BLaER1 treated with 17β-estradiol and CSF1 and Interleukin-3, amounts not matched to agents 10 nM and 100 nM (cell line): ENCODE measurements at regions not wholly inside any gene's neighbourhood (a gene's known extent, or its start where the extent isn't known, plus 50 kb on each side); places are given as distances from the start of the nearest gene placed in this dataset.
A peak's percentile ranks its signal among the peaks of the same experiment; 100 is the strongest.
"Not testable (repeated sequence)": the region's sequence is repeated elsewhere in the genome, so short reads cannot be mapped to it uniquely, and the experiment has no call there.

Source experiments
- H3K27ac ChIP-seq, 11 experiments: shearing (Covaris generic); formaldehyde crosslinking; 2 replicates each; pipeline ENCODE4 v1.8.1; 2022
- H3K27me3 ChIP-seq, 11 experiments: shearing (Covaris generic); formaldehyde crosslinking; 2 replicates each; pipeline ENCODE4 v1.8.1; 2022
- H3K36me3 ChIP-seq, 11 experiments: shearing (Covaris generic); formaldehyde crosslinking; 2 replicates each; pipeline ENCODE4 v1.8.1; 2022
- H3K4me1 ChIP-seq, 10 experiments: shearing (Covaris generic); formaldehyde crosslinking; 2 replicates each; pipeline ENCODE4 v1.8.1; 2022
- H3K4me2 ChIP-seq, 11 experiments: shearing (Covaris generic); formaldehyde crosslinking; 2 replicates each; pipeline ENCODE4 v1.8.1; 2022
- H3K4me3 ChIP-seq, 10 experiments: shearing (Covaris generic); formaldehyde crosslinking; 2 replicates each; pipeline ENCODE4 v1.8.1; 2022
- H3K9ac ChIP-seq, 11 experiments: shearing (Covaris generic); formaldehyde crosslinking; 2 replicates each; pipeline ENCODE4 v1.8.1; 2022
- H3K9me3 ChIP-seq, 11 experiments: shearing (Covaris generic); formaldehyde crosslinking; replicated peaks in 1 of 11; 2 replicates each; pipeline ENCODE4 v1.8.1; 2022
- H4K20me1 ChIP-seq, 11 experiments: shearing (Covaris generic); formaldehyde crosslinking; 2 replicates each; pipeline ENCODE4 v1.8.1; 2022
- Cebpa-rat ChIP-seq, 11 experiments: shearing (Covaris generic); IDR thresholded peaks; 2 replicates each; pipeline ENCODE4 v1.8.1; 2022

DNA sequence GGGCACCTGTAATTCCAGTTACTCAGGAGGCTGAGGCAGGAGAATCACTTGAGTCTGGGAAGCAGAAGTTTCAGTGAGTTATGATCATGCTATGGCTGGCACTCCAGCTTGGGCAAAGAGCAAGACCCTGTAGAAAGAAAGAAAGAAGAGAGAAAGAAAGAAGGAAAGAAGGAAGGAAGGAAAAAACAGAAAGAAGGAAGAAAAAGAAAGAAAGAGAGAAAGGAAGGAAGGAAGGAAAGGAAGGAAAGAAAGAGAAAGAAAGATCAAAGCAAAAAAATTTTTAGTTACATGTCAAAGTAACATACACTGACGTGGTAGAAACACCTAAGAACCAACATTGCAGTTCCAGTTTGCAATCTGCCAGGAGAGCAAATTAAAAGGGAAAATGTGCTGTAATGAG is 73.8 kb upstream of the JCAD start:
- Histone ChIP-seq H3K36me3 (no peaks in the 10 kb centered on the region), H3K27me3 (no peaks in the 10 kb centered on the region), H3K27ac (no peak overlapping the region), H3K9ac (no peak overlapping the region), H3K4me1 (peaks cover 0 to 12% (median 6%) of the 10 kb centered on the region in 10 experiments; a peak in 12 of 20 replicates), H3K4me2 (no peak overlapping the region), H3K4me3 (no peak overlapping the region), H3K9me3 (peaks cover 0 to 21% (median 3%) of the 10 kb centered on the region in 11 experiments; a peak in 2 of 22 replicates), H4K20me1 (no peaks in the 10 kb centered on the region)
- no peak for TF ChIP-seq Cebpa-rat (IDR thresholded peaks at IDR 0.05)

DNA sequence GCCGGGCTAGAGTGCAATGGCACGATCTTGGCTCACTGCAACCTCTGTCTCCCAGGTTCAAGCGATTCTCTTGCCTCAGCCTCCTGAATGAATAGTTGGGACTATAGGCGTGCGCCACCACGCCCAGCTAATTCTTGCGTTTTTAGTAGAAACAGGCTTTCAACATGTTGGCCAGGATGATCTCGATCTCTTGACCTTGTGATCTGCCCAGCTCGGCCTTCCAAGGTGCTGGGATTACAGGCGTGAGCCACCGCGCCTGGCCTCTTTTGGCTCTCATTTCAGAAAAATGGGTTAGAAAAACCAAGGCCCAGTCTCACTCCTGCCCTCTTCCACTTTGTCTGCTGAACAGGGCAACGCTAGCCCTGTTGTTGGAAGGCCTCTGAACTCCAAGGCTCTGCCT is 72.0 kb upstream of the JCAD start:
- H3K4me1 ChIP-seq, H3K4me2 ChIP-seq, H3K9ac ChIP-seq, H3K27ac ChIP-seq, H3K36me3 ChIP-seq, H4K20me1 ChIP-seq, H3K4me3 ChIP-seq, H3K27me3 ChIP-seq: not testable (repeated sequence)
- peaks cover 0 to 21% (median 3%) of the 10 kb centered on the region in 11 experiments; a peak in 2 of 22 replicates for H3K9me3 ChIP-seq

DNA sequence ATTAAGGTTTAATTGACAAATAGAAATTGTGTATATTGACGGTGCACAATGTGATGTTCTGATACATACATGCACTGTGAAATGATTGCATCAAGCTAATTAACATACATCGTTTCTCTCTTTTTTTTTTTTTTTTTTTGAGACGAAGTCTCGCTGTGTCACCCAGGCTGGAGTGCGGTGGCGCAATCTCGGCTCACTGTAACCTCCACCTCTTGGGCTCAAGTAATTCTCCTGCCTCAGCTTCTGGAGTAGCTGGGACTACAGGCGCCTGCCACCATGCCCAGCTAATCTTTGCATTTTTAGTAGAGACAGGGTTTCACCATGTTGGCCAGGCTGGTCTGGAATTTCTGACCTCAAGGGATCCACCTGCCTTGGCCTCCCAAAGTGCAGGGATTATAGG is 69.9 kb upstream of the JCAD start:
- H3K4me3 ChIP-seq, H3K36me3 ChIP-seq, H4K20me1 ChIP-seq, H3K27ac ChIP-seq, H3K4me1 ChIP-seq, H3K27me3 ChIP-seq, H3K9ac ChIP-seq, H3K4me2 ChIP-seq: not testable (repeated sequence)
- peaks cover 0 to 21% (median 3%) of the 10 kb centered on the region in 11 experiments; a peak in 2 of 22 replicates for H3K9me3 ChIP-seq

DNA sequence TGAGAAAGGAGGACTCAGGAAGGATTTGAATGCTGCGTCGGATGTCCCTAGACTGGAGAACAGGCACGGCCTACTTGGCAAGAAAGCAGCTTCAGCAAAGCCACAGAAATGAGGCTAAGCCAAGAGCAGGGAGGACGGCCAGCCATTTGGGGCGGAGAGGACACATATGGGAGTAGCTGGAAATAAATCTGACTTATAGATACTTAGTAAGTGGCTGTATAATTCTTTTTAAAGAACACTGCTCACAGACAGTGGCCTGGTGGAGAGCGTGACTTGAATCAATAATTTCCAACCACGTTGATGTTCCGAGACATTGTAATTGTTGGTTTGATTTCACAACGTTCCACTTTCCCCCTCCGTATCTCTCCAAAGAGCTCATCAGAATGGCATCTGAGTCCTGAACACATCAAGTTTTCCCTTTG is 67.7 kb upstream of the JCAD start:
- no peak for TF ChIP-seq Cebpa-rat (IDR thresholded peaks at IDR 0.05)
- Histone ChIP-seq H3K27ac (no peak overlapping the region), H3K4me1 (peaks cover 0 to 6% (median 0%) of the 10 kb centered on the region in 10 experiments; a peak in 2 of 20 replicates), H3K27me3 (no peaks in the 10 kb centered on the region), H3K36me3 (no peaks in the 10 kb centered on the region), H3K9me3 (peaks cover 9 to 23% (median 13%) of the 10 kb centered on the region in 11 experiments), H3K4me2 (no peak overlapping the region), H3K4me3 (no peak overlapping the region), H3K9ac (no peak overlapping the region), H4K20me1 (no peaks in the 10 kb centered on the region)

DNA sequence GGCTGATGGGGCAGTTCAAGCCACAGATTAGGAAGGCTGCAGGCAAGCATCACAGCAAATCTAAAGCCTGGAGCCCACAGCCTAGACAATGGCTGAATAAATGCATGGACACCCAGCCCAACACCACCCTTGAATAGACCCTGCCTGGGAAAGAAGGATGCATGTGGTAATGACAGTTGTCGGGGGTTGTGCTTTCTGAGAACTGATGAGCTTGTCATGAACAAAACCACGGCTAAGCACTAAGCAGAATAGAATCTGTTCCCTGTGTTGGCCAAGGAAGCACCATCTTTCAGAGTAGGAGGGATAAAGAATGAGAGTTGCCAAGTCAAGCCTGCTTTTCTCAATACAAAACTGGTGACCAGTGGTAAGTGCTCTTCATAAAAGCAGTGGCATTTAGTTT is 66.1 kb upstream of the JCAD start:
- Histone ChIP-seq H3K4me3 (no peak overlapping the region), H4K20me1 (no peaks in the 10 kb centered on the region), H3K27me3 (no peaks in the 10 kb centered on the region), H3K4me1 (peaks cover 0 to 6% (median 0%) of the 10 kb centered on the region in 10 experiments; a peak in 2 of 20 replicates), H3K27ac (no peak overlapping the region), H3K36me3 (no peaks in the 10 kb centered on the region), H3K4me2 (peak overlapping the region in 1 of 11 experiments; percentile 37; a peak in 2 of 22 replicates), H3K9me3 (peaks cover 20 to 31% (median 25%) of the 10 kb centered on the region in 11 experiments), H3K9ac (no peak overlapping the region)
- TF ChIP-seq Cebpa-rat (IDR thresholded peaks at IDR 0.05), result no peak

DNA sequence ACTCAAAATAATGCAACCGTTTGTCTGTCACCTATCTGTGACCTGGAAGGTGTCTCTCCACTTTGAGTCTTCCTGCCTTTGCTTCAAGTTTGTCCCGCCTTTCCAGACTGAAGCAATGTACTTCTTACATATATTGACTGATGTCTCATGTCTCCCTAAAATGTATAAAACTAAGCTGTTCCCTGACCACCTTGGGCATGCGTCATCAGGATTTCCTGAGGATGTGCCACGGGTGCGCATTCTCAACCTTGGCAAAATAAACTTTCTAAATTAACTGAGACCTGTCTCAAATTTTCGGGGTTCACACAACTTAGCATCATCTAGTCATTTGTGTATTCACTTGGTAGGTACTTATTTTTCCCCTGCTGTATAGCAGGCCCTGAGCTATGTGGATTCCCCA is 65.3 kb upstream of the JCAD start:
- no peak overlapping the region for H3K4me3 ChIP-seq
- H3K36me3 ChIP-seq, result no peaks in the 10 kb centered on the region
- H4K20me1 ChIP-seq, result no peaks in the 10 kb centered on the region
- H3K4me2 ChIP-seq, result no peak overlapping the region
- no peak for TF ChIP-seq Cebpa-rat (IDR thresholded peaks at IDR 0.05)
- H3K27ac ChIP-seq, result no peak overlapping the region
- no peak overlapping the region for H3K9ac ChIP-seq
- peaks cover 0 to 6% (median under 1%) of the 10 kb centered on the region in 10 experiments; a peak in 6 of 20 replicates for H3K4me1 ChIP-seq
- no peaks in the 10 kb centered on the region for H3K27me3 ChIP-seq
- H3K9me3 ChIP-seq, result peaks cover 20 to 32% (median 26%) of the 10 kb centered on the region in 11 experiments

DNA sequence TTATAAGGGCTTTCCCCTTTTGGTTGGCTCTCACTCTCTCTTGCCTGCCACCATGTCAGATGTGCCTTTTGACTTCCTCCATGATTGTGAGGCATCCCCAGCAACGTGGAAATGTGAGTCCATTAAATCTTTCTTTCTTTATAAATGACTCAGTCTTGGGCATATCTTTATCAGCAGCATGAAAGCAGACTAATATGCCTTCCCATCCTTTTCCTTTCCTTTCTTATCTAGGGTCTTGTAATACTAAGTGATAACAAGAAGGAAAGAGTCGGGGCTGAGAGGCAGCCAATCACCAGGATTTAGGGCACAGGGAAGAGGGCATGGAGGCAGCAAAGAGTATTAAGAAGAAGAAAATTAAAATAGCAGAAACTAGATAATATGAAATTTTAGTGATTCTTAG is 62.0 kb upstream of the JCAD start:
- Histone ChIP-seq H3K27me3 (no peaks in the 10 kb centered on the region), H3K27ac (no peak overlapping the region), H3K4me1 (peaks cover 0 to 31% (median 26%) of the 10 kb centered on the region in 10 experiments; a peak in 14 of 20 replicates), H3K4me3 (no peak overlapping the region), H4K20me1 (no peaks in the 10 kb centered on the region), H3K9me3 (peaks cover 20 to 32% (median 26%) of the 10 kb centered on the region in 11 experiments), H3K9ac (no peak overlapping the region), H3K36me3 (no peaks in the 10 kb centered on the region), H3K4me2 (no peak overlapping the region)
- no peak for TF ChIP-seq Cebpa-rat (IDR thresholded peaks at IDR 0.05)

DNA sequence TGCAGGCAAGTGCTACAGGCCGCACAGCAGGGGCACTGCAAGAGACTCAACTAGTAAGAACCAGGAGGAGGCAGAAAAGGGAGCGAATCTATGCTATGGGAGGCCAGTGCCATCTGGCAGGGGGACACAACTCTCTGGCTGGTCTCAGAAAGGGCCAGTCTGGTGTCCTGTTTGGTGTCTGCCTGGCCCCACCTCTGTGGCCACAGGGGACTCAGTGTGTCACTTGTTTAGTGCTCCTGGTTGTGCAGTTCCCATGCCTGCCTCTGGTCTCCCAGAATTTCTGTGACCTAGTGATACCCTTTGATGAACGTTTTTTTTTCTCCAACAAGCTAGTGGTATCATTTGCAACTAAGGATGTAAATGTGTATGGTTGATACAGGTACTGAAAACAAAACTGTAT is 59.2 kb upstream of the JCAD start:
- Histone ChIP-seq H3K4me2 (peak overlapping the region in 8 of 11 experiments; percentile 6 to 80 (median 58); a peak in 14 of 22 replicates), H3K27ac (no peak overlapping the region), H3K4me1 (peaks cover 0 to 31% (median 26%) of the 10 kb centered on the region in 10 experiments; a peak in 14 of 20 replicates), H3K9ac (no peak overlapping the region), H3K4me3 (no peak overlapping the region), H3K27me3 (no peaks in the 10 kb centered on the region), H3K36me3 (no peaks in the 10 kb centered on the region), H4K20me1 (no peaks in the 10 kb centered on the region), H3K9me3 (peaks cover 20 to 34% (median 26%) of the 10 kb centered on the region in 11 experiments)
- TF ChIP-seq Cebpa-rat (IDR thresholded peaks at IDR 0.05), result no peak

DNA sequence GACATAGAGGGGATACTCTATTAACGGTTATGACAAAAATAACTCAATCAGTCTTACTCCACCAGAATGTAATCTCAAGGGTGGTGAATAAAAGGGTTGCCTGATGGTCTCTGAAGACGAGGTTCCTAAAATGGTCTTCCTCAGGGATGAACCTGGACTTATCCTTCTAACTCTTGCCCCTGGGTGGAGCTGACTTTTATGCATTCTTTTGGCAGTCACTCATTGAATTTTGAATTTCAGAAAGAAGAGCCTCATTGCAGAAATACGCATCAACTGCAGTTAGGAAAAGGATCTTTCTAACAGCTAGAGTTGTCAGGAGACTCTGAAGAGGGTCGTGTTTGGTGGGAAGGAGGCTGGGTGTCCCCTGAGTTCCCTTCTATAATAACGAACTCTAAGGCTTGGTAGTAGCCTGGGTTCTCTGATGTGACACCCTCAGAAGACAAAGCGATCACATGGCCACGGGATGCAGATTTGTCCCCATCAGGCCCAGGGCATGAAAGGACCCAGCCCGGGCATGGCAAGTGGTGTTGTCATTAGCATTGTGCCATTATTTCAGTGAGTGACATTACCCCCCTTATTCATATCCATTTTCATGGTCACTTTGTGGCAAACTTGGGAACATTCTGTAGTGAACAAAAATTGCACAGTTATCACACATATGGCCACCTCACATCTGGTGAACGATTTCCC is 58.6 kb upstream of the JCAD start:
- Histone ChIP-seq H3K27me3 (no peaks in the 10 kb centered on the region), H3K9ac (no peak overlapping the region), H4K20me1 (no peaks in the 10 kb centered on the region), H3K4me3 (no peak overlapping the region), H3K27ac (no peak overlapping the region), H3K36me3 (no peaks in the 10 kb centered on the region), H3K4me1 (peaks cover 0 to 32% (median 27%) of the 10 kb centered on the region in 10 experiments; a peak in 14 of 20 replicates), H3K4me2 (peak overlapping the region in 8 of 11 experiments; percentile 6 to 80 (median 58); a peak in 15 of 22 replicates), H3K9me3 (peaks cover 19 to 28% (median 24%) of the 10 kb centered on the region in 11 experiments)
- TF ChIP-seq Cebpa-rat (IDR thresholded peaks at IDR 0.05), result no peak

DNA sequence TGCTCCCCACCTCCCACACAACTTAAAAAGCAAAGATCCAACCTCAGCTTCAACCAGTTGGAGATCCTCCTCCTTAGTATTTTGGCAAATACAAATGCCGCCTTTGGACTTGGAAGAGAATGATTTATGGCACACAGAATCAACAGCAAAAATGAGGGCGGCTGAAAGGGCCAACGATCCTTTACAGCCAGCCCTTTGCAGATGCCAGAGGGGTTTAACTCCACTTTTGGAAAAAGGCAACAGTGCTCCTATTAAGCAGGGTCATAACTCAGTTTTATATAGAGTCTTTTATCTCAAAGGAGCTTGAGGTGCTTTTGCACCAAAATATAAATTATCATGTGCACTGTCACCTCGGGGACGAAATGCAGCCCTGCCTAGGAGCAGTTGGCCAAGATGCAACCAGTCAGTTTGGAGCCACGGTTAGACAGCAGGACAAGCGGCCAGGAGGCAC is 56.7 kb upstream of the JCAD start:
- peaks cover 0 to 32% (median 27%) of the 10 kb centered on the region in 10 experiments; a peak in 14 of 20 replicates for H3K4me1 ChIP-seq
- H3K36me3 ChIP-seq, result no peaks in the 10 kb centered on the region
- H3K4me2 ChIP-seq, result no peak overlapping the region
- no peak overlapping the region for H3K27ac ChIP-seq
- H3K9me3 ChIP-seq, result peaks cover under 1 to 9% (median 6%) of the 10 kb centered on the region in 11 experiments; a peak in 19 of 22 replicates
- no peaks in the 10 kb centered on the region for H3K27me3 ChIP-seq
- H3K4me3 ChIP-seq, result no peak overlapping the region
- TF ChIP-seq Cebpa-rat (IDR thresholded peaks at IDR 0.05), result no peak
- no peak overlapping the region for H3K9ac ChIP-seq
- H4K20me1 ChIP-seq, result no peaks in the 10 kb centered on the region
